A549 (cell line): ENCODE measurements at regions not wholly inside any gene's neighbourhood (a gene's known extent, or its start where the extent isn't known, plus 50 kb on each side); places are given as distances from the start of the nearest gene placed in this dataset.

Experiments used
- CEBPB ChIP-seq, 2 experiments: fragments of >200 bp in 1 of 2; sonication (Bioruptor Twin) in 1 of 2; formaldehyde crosslinking in 1 of 2; IDR thresholded peaks; 2 replicates each; pipeline ENCODE4 v1.6.1; 2012 to 2016
- EP300 ChIP-seq, 2 experiments: fragments of >200 bp; sonication (Bioruptor Twin); formaldehyde crosslinking; IDR thresholded peaks; 2 replicates in 1 of 2; 3 replicates in 1 of 2; pipeline ENCODE4 v1.6.1; 2016 to 2017
- HDAC2 ChIP-seq: fragments of 200-600 bp; sonication (generic); IDR thresholded peaks from 2 replicates; pipeline ENCODE4 v1.6.1; 2016
- PHF8 ChIP-seq: fragments of 200-600 bp; sonication (generic); IDR thresholded peaks from 2 replicates; pipeline ENCODE4 v1.6.1; 2016; ENCODE audit warnings: low read depth, mild to moderate bottlenecking, antibody characterized with exemption, moderate library complexity, borderline replicate concordance
- POLR2A ChIP-seq: IDR thresholded peaks from 2 replicates; pipeline ENCODE4 v1.6.1; 2012; ENCODE audit warnings: mild to moderate bottlenecking, low read length
- RAD21 ChIP-seq, 2 experiments: fragments of >200 bp in 1 of 2; sonication (Bioruptor Twin) in 1 of 2; formaldehyde crosslinking in 1 of 2; IDR thresholded peaks in 1 of 2; conservative IDR thresholded peaks in 1 of 2; 2 replicates in 1 of 2; 3 replicates in 1 of 2; pipeline ENCODE4 v1.6.1; 2012 to 2018; ENCODE audit warnings: inconsistent platforms in 1 of 2
- RFX5 ChIP-seq: fragments of 450-650 bp; IDR thresholded peaks from 2 replicates; pipeline ENCODE4 v1.7.1; 2014; ENCODE audit warnings: antibody characterized with exemption, mild to moderate bottlenecking, moderate library complexity
- SMC3 ChIP-seq: fragments of >200 bp; sonication (Bioruptor Twin); formaldehyde crosslinking; IDR thresholded peaks from 3 replicates; pipeline ENCODE4 v1.6.1; 2018; ENCODE audit warnings: inconsistent platforms
- ZC3H11A ChIP-seq: fragments of 450-650 bp; IDR thresholded peaks from 2 replicates; pipeline ENCODE4 v1.6.1; 2014; ENCODE audit warnings: antibody characterized with exemption, mild to moderate bottlenecking
- ZFP36 ChIP-seq: fragments of 450-650 bp; IDR thresholded peaks from 2 replicates; pipeline ENCODE4 v1.6.1; 2014; ENCODE audit warnings: borderline replicate concordance; ENCODE audit not compliant: partially characterized antibody
- TF ChIP-seq, protein P1 (sequence below): fragments of 250-450 bp; sonication (Bioruptor Pico); IDR thresholded peaks from 2 replicates; pipeline ENCODE4 v1.5.0; 2020; ENCODE audit warnings: low read depth, mild to moderate bottlenecking, moderate library complexity
- TF ChIP-seq, protein P2 (sequence below): fragments of >200 bp; sonication (Bioruptor Twin); formaldehyde crosslinking; IDR thresholded peaks from 3 replicates; pipeline ENCODE4 v1.5.1; 2016
- TF ChIP-seq, protein P3 (sequence below): IDR thresholded peaks from 2 replicates; pipeline ENCODE4 v1.6.1; 2012; ENCODE audit warnings: low read depth, borderline replicate concordance

DNA sequence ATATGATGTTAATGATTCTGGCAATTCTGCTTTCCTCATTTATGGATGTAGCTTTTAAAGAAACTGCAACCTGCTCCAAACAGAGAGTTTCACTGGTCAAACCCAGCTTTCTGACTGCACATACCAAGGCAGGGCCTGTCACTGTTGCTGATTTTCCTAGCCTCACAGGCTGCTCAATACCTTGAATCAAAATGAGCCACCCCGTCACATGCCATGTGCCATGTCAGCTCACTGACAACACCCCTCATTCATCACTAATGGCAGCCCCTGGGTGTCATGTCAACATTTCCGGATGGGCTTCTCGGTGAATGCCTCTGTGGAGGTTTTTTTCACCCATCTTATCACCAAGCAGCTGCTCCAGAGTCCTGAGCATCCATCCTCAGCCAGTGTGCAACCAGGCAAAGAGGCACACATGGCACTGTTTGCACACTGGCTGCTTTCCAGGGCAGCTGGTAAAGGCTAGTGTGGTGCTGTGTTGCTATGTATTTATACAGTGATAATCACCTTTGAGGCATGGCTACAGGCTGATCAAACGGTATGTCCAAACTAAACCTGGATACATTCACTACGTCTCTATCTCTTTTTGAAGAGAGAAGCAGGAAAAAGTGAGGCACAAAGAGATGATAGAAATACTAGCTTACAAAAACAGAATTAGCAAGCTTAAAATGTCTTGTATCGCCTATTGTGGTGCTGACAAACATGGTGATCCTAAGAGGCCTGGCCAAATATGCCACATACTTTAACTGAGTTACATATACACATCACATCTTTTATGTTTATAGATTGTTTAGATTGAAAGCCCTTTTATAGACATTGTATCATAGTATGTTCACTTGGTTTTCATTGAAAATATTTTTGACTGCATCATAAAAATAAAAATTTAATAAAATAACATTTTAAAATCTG is 94.6 kb upstream of the INPP4B start:
- TF ChIP-seq, protein P1, sequence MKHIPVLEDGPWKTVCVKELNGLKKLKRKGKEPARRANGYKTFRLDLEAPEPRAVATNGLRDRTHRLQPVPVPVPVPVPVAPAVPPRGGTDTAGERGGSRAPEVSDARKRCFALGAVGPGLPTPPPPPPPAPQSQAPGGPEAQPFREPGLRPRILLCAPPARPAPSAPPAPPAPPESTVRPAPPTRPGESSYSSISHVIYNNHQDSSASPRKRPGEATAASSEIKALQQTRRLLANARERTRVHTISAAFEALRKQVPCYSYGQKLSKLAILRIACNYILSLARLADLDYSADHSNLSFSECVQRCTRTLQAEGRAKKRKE, result no peak
- TF ChIP-seq, protein P2, sequence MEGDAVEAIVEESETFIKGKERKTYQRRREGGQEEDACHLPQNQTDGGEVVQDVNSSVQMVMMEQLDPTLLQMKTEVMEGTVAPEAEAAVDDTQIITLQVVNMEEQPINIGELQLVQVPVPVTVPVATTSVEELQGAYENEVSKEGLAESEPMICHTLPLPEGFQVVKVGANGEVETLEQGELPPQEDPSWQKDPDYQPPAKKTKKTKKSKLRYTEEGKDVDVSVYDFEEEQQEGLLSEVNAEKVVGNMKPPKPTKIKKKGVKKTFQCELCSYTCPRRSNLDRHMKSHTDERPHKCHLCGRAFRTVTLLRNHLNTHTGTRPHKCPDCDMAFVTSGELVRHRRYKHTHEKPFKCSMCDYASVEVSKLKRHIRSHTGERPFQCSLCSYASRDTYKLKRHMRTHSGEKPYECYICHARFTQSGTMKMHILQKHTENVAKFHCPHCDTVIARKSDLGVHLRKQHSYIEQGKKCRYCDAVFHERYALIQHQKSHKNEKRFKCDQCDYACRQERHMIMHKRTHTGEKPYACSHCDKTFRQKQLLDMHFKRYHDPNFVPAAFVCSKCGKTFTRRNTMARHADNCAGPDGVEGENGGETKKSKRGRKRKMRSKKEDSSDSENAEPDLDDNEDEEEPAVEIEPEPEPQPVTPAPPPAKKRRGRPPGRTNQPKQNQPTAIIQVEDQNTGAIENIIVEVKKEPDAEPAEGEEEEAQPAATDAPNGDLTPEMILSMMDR, result no peak
- TF ChIP-seq RFX5 (no peak), POLR2A (no peak), CEBPB (IDR thresholded peaks at IDR 0.05) (no peak), ZC3H11A (no peak), RAD21 (conservative IDR thresholded peaks at IDR 0.05 in 1 of 2, IDR thresholded peaks at IDR 0.05 in 1 of 2) (no peak), HDAC2 (no peak), ZFP36 (no peak), EP300 (IDR thresholded peaks at IDR 0.05) (no peak), SMC3 (no peak), PHF8 (no peak)
- TF ChIP-seq, protein P3, sequence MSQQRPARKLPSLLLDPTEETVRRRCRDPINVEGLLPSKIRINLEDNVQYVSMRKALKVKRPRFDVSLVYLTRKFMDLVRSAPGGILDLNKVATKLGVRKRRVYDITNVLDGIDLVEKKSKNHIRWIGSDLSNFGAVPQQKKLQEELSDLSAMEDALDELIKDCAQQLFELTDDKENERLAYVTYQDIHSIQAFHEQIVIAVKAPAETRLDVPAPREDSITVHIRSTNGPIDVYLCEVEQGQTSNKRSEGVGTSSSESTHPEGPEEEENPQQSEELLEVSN, result no peak
